HG03457 (cell line): ENCODE measurements at regions not wholly inside any gene's neighbourhood (a gene's known extent, or its start where the extent isn't known, plus 50 kb on each side); places are given as distances from the start of the nearest gene placed in this dataset.
"Not testable (repeated sequence)": the region's sequence is repeated elsewhere in the genome, so short reads cannot be mapped to it uniquely, and the experiment has no call there.

ENCODE experiments used
- ATAC-seq: cut with Tn5 transposase; IDR thresholded peaks from one replicate; pipeline ENCODE4 v1.9.1; 2021; ENCODE audit warnings: moderate number of reproducible peaks; ENCODE audit not compliant: unreplicated experiment

DNA sequence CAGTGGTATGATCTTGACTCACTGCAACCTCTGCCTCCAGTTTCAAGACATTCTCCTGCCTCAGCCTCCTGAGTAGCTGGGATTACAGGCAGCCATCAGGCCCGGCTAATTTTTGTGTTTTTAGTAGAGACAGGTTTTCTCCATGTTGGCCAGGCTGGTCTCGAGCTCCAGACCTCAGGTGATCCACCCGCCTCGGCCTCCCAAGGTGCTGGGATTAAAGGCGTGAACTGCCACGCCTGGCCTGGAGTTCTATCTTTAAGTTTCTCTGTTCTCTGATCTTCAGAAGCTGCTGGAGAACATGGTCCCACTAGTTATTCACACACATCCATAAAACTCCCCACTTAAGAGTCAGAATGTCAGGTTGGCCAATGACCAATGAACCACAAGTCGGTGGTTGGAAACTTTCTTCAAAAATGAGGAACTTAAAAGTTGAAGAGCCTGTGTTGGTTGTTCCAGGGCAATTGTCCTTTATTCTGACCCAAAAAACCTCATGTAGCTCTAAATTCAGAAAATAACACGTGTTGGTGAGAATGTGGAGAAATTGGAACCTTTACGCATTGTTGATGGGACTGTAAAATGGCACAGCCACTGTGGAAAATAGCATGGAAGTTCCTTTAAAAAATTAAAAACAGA is 55.9 kb upstream of the PIK3CB start:
- peak; percentile 71 for ATAC-seq

DNA sequence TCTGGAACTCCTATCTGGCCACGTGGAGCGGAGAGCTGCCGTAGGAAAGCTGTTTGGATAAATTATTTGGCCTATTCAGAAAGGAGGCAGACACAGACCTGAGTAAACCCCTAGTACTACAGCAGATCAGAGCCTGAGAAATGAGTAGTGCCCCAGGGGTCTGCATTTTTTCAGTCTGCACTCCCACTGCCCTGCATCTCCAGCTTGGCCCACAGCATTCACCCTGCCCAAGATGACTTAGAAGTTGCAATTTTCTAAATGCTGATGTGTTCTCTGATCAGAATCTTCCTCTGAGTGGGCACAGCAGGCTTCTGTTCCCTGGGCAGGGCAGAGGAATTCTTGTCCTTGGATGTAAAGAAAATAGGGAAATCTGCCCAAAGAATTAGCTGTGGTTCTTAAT is 55.1 kb upstream of the PIK3CB start:
- no peak for ATAC-seq

GRCh38 chr3:138888560-138888959 is 53.8 kb upstream of the PIK3CB start:
- ATAC-seq = no peak

DNA sequence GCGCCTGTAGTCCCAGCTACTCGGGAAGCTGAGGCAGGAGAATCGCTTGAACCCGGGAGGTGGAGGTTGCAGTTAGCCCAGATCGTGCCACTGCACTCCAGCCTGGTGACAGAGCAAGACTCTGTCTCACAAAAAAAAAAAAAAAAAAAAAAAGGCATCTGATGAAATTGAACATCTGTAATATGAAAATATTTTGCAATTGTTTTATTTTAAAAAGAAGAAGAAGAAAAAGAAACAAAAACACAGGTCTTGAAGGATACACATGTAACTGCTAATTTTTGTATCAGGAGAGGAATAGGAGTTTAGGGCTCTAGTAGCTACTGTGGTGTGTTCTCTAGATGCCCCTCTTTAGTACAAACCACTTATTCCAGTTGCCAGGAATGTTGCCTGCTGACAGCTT is 51.4 kb upstream of the PIK3CB start:
- ATAC-seq = not testable (repeated sequence)
